HepG2 (cell line): ENCODE measurements at regions not wholly inside any gene's neighbourhood (a gene's known extent, or its start where the extent isn't known, plus 50 kb on each side); places are given as distances from the start of the nearest gene placed in this dataset.
"Not testable (repeated sequence)": the region's sequence is repeated elsewhere in the genome, so short reads cannot be mapped to it uniquely, and the experiment has no call there.

Experiments used
- CTCF ChIP-seq: sonication (generic); formaldehyde crosslinking; IDR thresholded peaks from 2 replicates; pipeline ENCODE4 v1.5.0; 2020; ENCODE audit warnings: mild to moderate bottlenecking, missing genetic modification reagents, moderate library complexity
- HOXD1 ChIP-seq: sonication (generic); formaldehyde crosslinking; IDR thresholded peaks from 2 replicates; pipeline ENCODE4 v1.5.0; 2020; ENCODE audit warnings: missing genetic modification reagents
- JUN ChIP-seq: sonication (generic); formaldehyde crosslinking; IDR thresholded peaks from 2 replicates; pipeline ENCODE4 v1.4.0; 2020; ENCODE audit warnings: mild to moderate bottlenecking, missing genetic modification reagents
- MED1 ChIP-seq: sonication (generic); formaldehyde crosslinking; IDR thresholded peaks from 2 replicates; pipeline ENCODE4 v1.4.0; 2020; ENCODE audit warnings: missing genetic modification reagents
- MEIS1 ChIP-seq: sonication (generic); formaldehyde crosslinking; IDR thresholded peaks from 2 replicates; pipeline ENCODE4 v1.9.0; 2021; ENCODE audit warnings: mild to moderate bottlenecking, missing genetic modification reagents, moderate library complexity, borderline replicate concordance
- TBX2 ChIP-seq: sonication (generic); formaldehyde crosslinking; IDR thresholded peaks from 2 replicates; pipeline ENCODE4 v1.5.0; 2020; ENCODE audit warnings: missing genetic modification reagents, mild to moderate bottlenecking, borderline replicate concordance
- TOPORS ChIP-seq: sonication (generic); formaldehyde crosslinking; IDR thresholded peaks from 2 replicates; pipeline ENCODE4 v1.8.0; 2023; ENCODE audit warnings: mild to moderate bottlenecking, missing genetic modification reagents
- ZFX ChIP-seq: sonication (generic); formaldehyde crosslinking; IDR thresholded peaks from 2 replicates; pipeline ENCODE4 v1.4.0; 2020; ENCODE audit warnings: mild to moderate bottlenecking, low read depth, missing genetic modification reagents, moderate library complexity
- ZNF331 ChIP-seq: sonication (generic); formaldehyde crosslinking; IDR thresholded peaks from 2 replicates; pipeline ENCODE4 v1.4.0; 2020; ENCODE audit warnings: missing genetic modification reagents
- ZNF501 ChIP-seq: sonication (generic); formaldehyde crosslinking; IDR thresholded peaks from 2 replicates; pipeline ENCODE4 v1.5.1; 2020; ENCODE audit warnings: mild to moderate bottlenecking, moderate library complexity, missing genetic modification reagents
- ZNF549 ChIP-seq: sonication (generic); formaldehyde crosslinking; IDR thresholded peaks from 2 replicates; pipeline ENCODE4 v1.5.0; 2020; ENCODE audit warnings: missing genetic modification reagents

GRCh38 chr3:40762771-40763170 lies 238.0 kb downstream of the ZNF621 start:
- not testable (repeated sequence) for TF ChIP-seq TBX2; CTCF (CRISPR knock-in tag); ZNF331 (CRISPR knock-in tag); ZFX (CRISPR knock-in tag); MEIS1; ZNF549 (CRISPR knock-in tag); TOPORS (CRISPR knock-in tag); MED1; JUN (CRISPR knock-in tag); ZNF501; HOXD1
